Activated CD8-positive, alpha-beta T cell treated with anti-CD3 and anti-CD28 coated beads for 36 hours (primary cell): ENCODE measurements at regions not wholly inside any gene's neighbourhood (a gene's known extent, or its start where the extent isn't known, plus 50 kb on each side); places are given as distances from the start of the nearest gene placed in this dataset.

Experiments
- ATAC-seq: fragments of 200-7000 bp; cut with Tn5 transposase; one replicate; pipeline ENCODE4 v1.10.0; 2021; ENCODE audit warnings: mild to moderate bottlenecking, moderate library complexity
- CTCF ChIA-PET: fragments of 350-600 bp; sonication (Branson Sonifier 250); formaldehyde crosslinking; loops from one replicate; lab custom pipeline; 2021; ENCODE audit warnings: antibody characterized with exemption; lab: Charles Lee
- POLR2A ChIA-PET: fragments of 350-600 bp; sonication (Branson Sonifier 250); formaldehyde crosslinking; loops from one replicate; lab custom pipeline; 2021; ENCODE audit warnings: antibody characterized with exemption; lab: Charles Lee
- DNase-seq: peaks from one replicate; pipeline ENCODE4 v3.0.0-alpha.2; 2020
- H3K27ac Mint-ChIP-seq: one replicate; pipeline ENCODE4 v1.8.0; 2021; ENCODE audit warnings: mild to moderate bottlenecking, mixed read lengths
- H3K27me3 Mint-ChIP-seq: one replicate; pipeline ENCODE4 v1.8.0; 2021; ENCODE audit warnings: mixed read lengths
- H3K36me3 Mint-ChIP-seq: one replicate; pipeline ENCODE4 v1.8.0; 2021; ENCODE audit warnings: low read depth, mixed read lengths
- H3K4me1 Mint-ChIP-seq: one replicate; pipeline ENCODE4 v1.8.0; 2021; ENCODE audit warnings: low read depth, mixed read lengths
- H3K4me3 Mint-ChIP-seq: one replicate; pipeline ENCODE4 v1.8.0; 2021; ENCODE audit warnings: mild to moderate bottlenecking, moderate library complexity, mixed read lengths
- H3K9me3 Mint-ChIP-seq: one replicate; pipeline ENCODE4 v1.8.0; 2021; ENCODE audit warnings: mixed read lengths
- CTCF ChIP-seq: fragments of 200-600 bp; IDR thresholded peaks from one replicate; pipeline ENCODE4 v1.8.0; 2022; ENCODE audit warnings: antibody characterized with exemption, mild to moderate bottlenecking
- intact Hi-C: fragments of 100-400 bp; cut with micrococcal nuclease; formaldehyde crosslinking; loops from one replicate; pipeline ENCODE4 v1.10.0; 2022

- Mint-ChIP-seq H3K9me3 (peaks cover 15% of the 10 kb centered on the region), H3K27me3 (no peaks in the 10 kb centered on the region), H3K36me3 (no peaks in the 10 kb centered on the region), H3K4me1 (no peaks in the 10 kb centered on the region), H3K27ac (no peak overlapping the region), H3K4me3 (no peak overlapping the region)
- POLR2A ChIA-PET: no interaction called here
- CTCF ChIA-PET: no interaction called here
- no peak for TF ChIP-seq CTCF
- no peak for DNase-seq
- intact Hi-C loops: no loop called here
- ATAC-seq: no peak
Observed at GRCh38 chr11:25396847-25397246, 900.0 kb downstream of the LUZP2 start.

- ChIA-PET POLR2A (no interaction called here), CTCF (interaction anchor here (1.4 kb wide), 1 partner anchor 10 kb away, joined by 4 read pairs; no protein-coding TSS in a partner anchor)
- Mint-ChIP-seq H3K9me3 (peaks cover 8% of the 10 kb centered on the region), H3K27me3 (no peaks in the 10 kb centered on the region), H3K27ac (no peak overlapping the region), H3K4me3 (no peak overlapping the region), H3K4me1 (no peaks in the 10 kb centered on the region), H3K36me3 (no peaks in the 10 kb centered on the region)
- intact Hi-C loops: no loop called here
- no peak for ATAC-seq
- no peak for TF ChIP-seq CTCF
- DNase-seq: no peak
Observed at GRCh38 chr11:25408146-25408545, 911.3 kb downstream of the LUZP2 start.

- no peaks in the 10 kb centered on the region for H3K27me3 Mint-ChIP-seq
- intact Hi-C loops: no loop called here
- ChIA-PET POLR2A (no interaction called here), CTCF (no interaction called here)
- no peak overlapping the region for H3K4me3 Mint-ChIP-seq
- ATAC-seq: no peak
- no peak for TF ChIP-seq CTCF
- H3K27ac Mint-ChIP-seq: no peak overlapping the region
- peaks cover 14% of the 10 kb centered on the region for H3K9me3 Mint-ChIP-seq
- DNase-seq: no peak
- H3K4me1 Mint-ChIP-seq: no peaks in the 10 kb centered on the region
- H3K36me3 Mint-ChIP-seq: no peaks in the 10 kb centered on the region
Observed at GRCh38 chr11:25415793-25416192, 916.1 kb upstream of the ANO3 start.

GRCh38 chr11:25423436-25424199, 908.3 kb upstream of the ANO3 start:
- no peak for TF ChIP-seq CTCF
- Mint-ChIP-seq H3K4me3 (no peak overlapping the region), H3K36me3 (no peaks in the 10 kb centered on the region), H3K4me1 (no peaks in the 10 kb centered on the region), H3K27me3 (no peaks in the 10 kb centered on the region), H3K9me3 (peaks cover 8% of the 10 kb centered on the region), H3K27ac (no peak overlapping the region)
- ChIA-PET CTCF (no interaction called here), POLR2A (no interaction called here)
- no peak for DNase-seq
- no peak for ATAC-seq
- intact Hi-C loops: no loop called here

GRCh38 chr11:25432376-25432775, 899.6 kb upstream of the ANO3 start:
- Mint-ChIP-seq H3K27ac (no peak overlapping the region), H3K4me3 (no peak overlapping the region), H3K27me3 (no peaks in the 10 kb centered on the region), H3K9me3 (peaks cover 5% of the 10 kb centered on the region), H3K4me1 (no peaks in the 10 kb centered on the region), H3K36me3 (no peaks in the 10 kb centered on the region)
- no peak for TF ChIP-seq CTCF
- DNase-seq (no peak), ATAC-seq (no peak)
- ChIA-PET POLR2A (no interaction called here), CTCF (no interaction called here)
- intact Hi-C loops: no loop called here
